SK-N-SH treated with all-trans-retinoic acid at 6 μM for 48 hours (cell line): ENCODE measurements at regions not wholly inside any gene's neighbourhood (a gene's known extent, or its start where the extent isn't known, plus 50 kb on each side); places are given as distances from the start of the nearest gene placed in this dataset.
A peak's percentile ranks its signal among the peaks of the same experiment; 100 is the strongest.

ENCODE experiments used
- ATAC-seq: fragments of 200-7000 bp; cut with Tn5 transposase; 3 replicates; pipeline ENCODE4 v1.9.1; 2020; ENCODE audit warnings: mild to moderate bottlenecking, moderate library complexity
- ARNTL ChIP-seq: fragments of 450-650 bp; formaldehyde crosslinking; IDR thresholded peaks from 2 replicates; pipeline ENCODE4 v1.5.0; 2020; ENCODE audit warnings: low read depth, mild to moderate bottlenecking, moderate library complexity, borderline replicate concordance
- BACH2 ChIP-seq: fragments of 250-450 bp; sonication (Bioruptor Pico); IDR thresholded peaks from 2 replicates; pipeline ENCODE4 v1.9.0; 2021; ENCODE audit warnings: mild to moderate bottlenecking, borderline replicate concordance
- CREB5 ChIP-seq: fragments of 250-450 bp; sonication (Bioruptor Pico); IDR thresholded peaks from 2 replicates; pipeline ENCODE4 v1.5.1; 2020; ENCODE audit warnings: low read depth, mild to moderate bottlenecking, moderate library complexity
- CSDC2 ChIP-seq: fragments of 250-450 bp; sonication (Bioruptor Pico); IDR thresholded peaks from 2 replicates; pipeline ENCODE4 v1.5.0; 2020; ENCODE audit warnings: mild to moderate bottlenecking, moderate library complexity
- ESRRG ChIP-seq: fragments of 250-450 bp; sonication (Bioruptor Pico); IDR thresholded peaks from 2 replicates; pipeline ENCODE4 v1.6.1; 2021; ENCODE audit warnings: mild to moderate bottlenecking
- GLIS3 ChIP-seq: fragments of 250-450 bp; sonication (Bioruptor Pico); IDR thresholded peaks from 2 replicates; pipeline ENCODE4 v1.5.0; 2020; ENCODE audit warnings: mild to moderate bottlenecking, moderate library complexity
- ISL1 ChIP-seq: fragments of 250-450 bp; sonication (Bioruptor Pico); IDR thresholded peaks from 2 replicates; pipeline ENCODE4 v2.1.2; 2022; ENCODE audit warnings: mild to moderate bottlenecking, moderate library complexity
- OSR1 ChIP-seq: fragments of 250-450 bp; sonication (Bioruptor Pico); IDR thresholded peaks from 2 replicates; pipeline ENCODE4 v1.8.0; 2022; ENCODE audit warnings: moderate library complexity, mild to moderate bottlenecking, inconsistent platforms
- PPARA ChIP-seq: fragments of 250-450 bp; sonication (Bioruptor Pico); IDR thresholded peaks from 2 replicates; pipeline ENCODE4 v1.5.0; 2020; ENCODE audit warnings: mild to moderate bottlenecking, borderline replicate concordance
- RARB ChIP-seq: fragments of 250-450 bp; sonication (Bioruptor Pico); IDR thresholded peaks from 2 replicates; pipeline ENCODE4 v1.8.0; 2021; ENCODE audit warnings: mild to moderate bottlenecking, moderate library complexity
- SNAI2 ChIP-seq: fragments of 250-450 bp; sonication (Bioruptor Pico); IDR thresholded peaks from 2 replicates; pipeline ENCODE4 v1.5.0; 2020; ENCODE audit warnings: mild to moderate bottlenecking, moderate library complexity
- TCF4 ChIP-seq: fragments of 250-450 bp; sonication (Bioruptor Pico); IDR thresholded peaks from 2 replicates; pipeline ENCODE4 v1.8.0; 2021; ENCODE audit warnings: mild to moderate bottlenecking, moderate library complexity, borderline replicate concordance
- TOX ChIP-seq: fragments of 250-450 bp; sonication (Bioruptor Pico); IDR thresholded peaks from 2 replicates; pipeline ENCODE4 v1.8.0; 2021; ENCODE audit warnings: mild to moderate bottlenecking, moderate library complexity, borderline replicate concordance
- TSHZ2 ChIP-seq: fragments of 250-450 bp; sonication (Bioruptor Pico); IDR thresholded peaks from 2 replicates; pipeline ENCODE4 v1.5.0; 2020; ENCODE audit warnings: mild to moderate bottlenecking, moderate library complexity
- ZC3H10 ChIP-seq: fragments of 250-450 bp; sonication (Bioruptor Pico); IDR thresholded peaks from 2 replicates; pipeline ENCODE4 v1.5.1; 2021; ENCODE audit warnings: mild to moderate bottlenecking, moderate library complexity
- ZFP3 ChIP-seq: fragments of 250-450 bp; sonication (Bioruptor Pico); IDR thresholded peaks from 2 replicates; pipeline ENCODE4 v1.5.0; 2020; ENCODE audit warnings: mild to moderate bottlenecking, moderate library complexity
- ZNF565 ChIP-seq: fragments of 450-650 bp; formaldehyde crosslinking; conservative IDR thresholded peaks from 2 replicates; pipeline ENCODE4 v1.5.0; 2020; ENCODE audit warnings: low read depth, mild to moderate bottlenecking, moderate library complexity
- ZNF70 ChIP-seq: fragments of 450-650 bp; formaldehyde crosslinking; IDR thresholded peaks from 2 replicates; pipeline ENCODE4 v1.5.0; 2020; ENCODE audit warnings: mild to moderate bottlenecking, moderate library complexity
- ZNF8 ChIP-seq: fragments of 450-650 bp; formaldehyde crosslinking; IDR thresholded peaks from 2 replicates; pipeline ENCODE4 v1.5.0; 2020; ENCODE audit warnings: mild to moderate bottlenecking, moderate library complexity
- TF ChIP-seq, protein P1 (sequence below): fragments of 250-450 bp; sonication (Bioruptor Pico); IDR thresholded peaks from 2 replicates; pipeline ENCODE4 v1.8.0; 2021; ENCODE audit warnings: low read depth, mild to moderate bottlenecking, moderate library complexity, borderline replicate concordance
- TF ChIP-seq, protein P2 (sequence below): fragments of 250-450 bp; sonication (Bioruptor Pico); IDR thresholded peaks from 2 replicates; pipeline ENCODE4 v1.5.1; 2021; ENCODE audit warnings: mild to moderate bottlenecking, moderate library complexity

DNA sequence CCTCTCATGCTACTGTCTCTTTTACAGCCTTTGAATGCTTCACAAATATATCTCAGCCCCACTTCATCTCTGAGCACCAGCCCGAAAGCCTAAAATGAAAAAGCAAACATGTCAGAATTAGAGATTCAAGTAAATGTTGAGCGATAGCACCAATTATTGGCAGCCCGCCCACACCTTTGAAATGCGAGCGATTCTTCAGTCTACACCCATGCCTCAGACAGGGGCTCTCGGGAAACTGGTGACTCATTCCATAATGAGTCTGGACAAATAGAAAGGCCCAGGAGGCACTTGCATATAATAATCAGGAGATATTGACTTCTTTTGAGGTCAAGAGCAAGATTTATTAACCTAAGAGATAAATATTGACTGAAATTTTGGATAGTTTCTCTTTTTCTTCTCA lies 487.3 kb upstream of the PTBP2 start:
- 0 out of 2 replicates have a peak, but pooled peaks have one; percentile 40 for TF ChIP-seq ZNF70 (CRISPR knock-in tag)
- no peak for TF ChIP-seq CREB5 (CRISPR knock-in tag)
- no peak for ATAC-seq

- ATAC-seq, result peak; percentile 78
- no peak for TF ChIP-seq GLIS3
- TF ChIP-seq TOX, result no peak
- no peak for TF ChIP-seq ZC3H10 (CRISPR knock-in tag)
- no peak for TF ChIP-seq CREB5 (CRISPR knock-in tag)
- TF ChIP-seq ZNF8 (CRISPR knock-in tag), result no peak
- no peak for TF ChIP-seq ZNF565 (CRISPR knock-in tag)
- no peak for TF ChIP-seq TCF4
- no peak for TF ChIP-seq ISL1 (CRISPR knock-in tag)
- TF ChIP-seq BACH2, result no peak
- no peak for TF ChIP-seq ESRRG (CRISPR knock-in tag)
- no peak for TF ChIP-seq CSDC2 (CRISPR knock-in tag)
- no peak for TF ChIP-seq ARNTL (CRISPR knock-in tag)
These were observed 485.3 kb upstream of the PTBP2 start for GRCh38 chr1:96236156-96236739.

DNA sequence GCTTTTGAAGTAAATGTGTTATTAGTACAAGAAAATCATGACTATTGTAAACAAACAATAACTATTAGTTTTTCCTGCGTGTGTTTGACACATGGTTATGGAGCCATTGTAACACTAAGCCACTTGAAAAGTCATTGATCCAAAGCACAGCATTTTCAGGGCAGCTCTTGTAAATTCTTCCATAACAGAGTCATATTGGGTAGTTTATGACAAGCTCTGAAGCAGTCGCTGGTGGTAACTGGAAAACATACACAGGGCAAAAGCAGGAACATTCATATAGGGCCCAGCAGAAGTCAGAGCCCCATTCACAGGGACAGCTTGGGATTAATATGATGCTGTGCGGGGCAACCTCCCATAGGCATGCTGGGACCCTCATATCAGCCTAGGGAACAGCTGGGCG lies 483.2 kb upstream of the PTBP2 start:
- ATAC-seq, result no peak
- TF ChIP-seq ZNF565 (CRISPR knock-in tag) (no peak), GLIS3 (no peak)

- TF ChIP-seq ZC3H10 (CRISPR knock-in tag) (no peak), PPARA (CRISPR knock-in tag) (no peak)
- ATAC-seq, result no peak
These were observed 481.1 kb upstream of the PTBP2 start for GRCh38 chr1:96240438-96240837.

DNA sequence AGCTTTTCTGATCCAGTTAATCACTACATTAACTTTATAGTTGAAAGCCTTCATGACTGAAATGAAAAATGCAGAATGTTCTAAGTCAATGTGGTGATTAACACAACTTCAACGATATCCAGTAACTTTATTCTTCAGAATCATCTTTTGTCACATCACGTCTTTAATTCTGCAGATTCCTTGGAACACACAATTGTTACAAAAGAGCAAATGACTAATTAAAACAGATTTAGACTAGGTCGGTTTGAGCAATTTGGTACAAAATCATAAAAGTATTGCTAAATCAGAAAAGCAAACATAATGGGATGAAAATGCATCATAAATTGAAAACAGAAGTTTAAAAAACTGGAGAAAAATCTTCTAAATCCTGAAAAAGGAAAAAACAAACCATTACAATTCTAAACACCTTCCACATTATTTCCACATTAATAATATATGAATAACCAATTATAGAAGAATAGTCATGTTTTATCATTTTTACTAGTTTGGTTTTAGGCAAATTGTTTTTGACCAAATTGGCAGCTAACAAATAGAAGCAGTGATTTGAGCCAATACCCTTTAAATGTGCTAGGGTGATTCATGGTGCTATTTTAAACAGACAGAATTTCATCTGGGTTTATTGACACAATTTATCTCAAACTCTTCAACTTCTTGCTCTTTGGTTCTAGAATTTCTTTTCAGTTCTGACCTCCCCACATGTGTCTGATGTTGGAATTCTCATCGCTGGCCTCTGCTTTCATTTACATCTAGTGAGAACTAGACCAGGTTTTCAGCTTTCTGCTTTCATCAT lies 468.1 kb upstream of the PTBP2 start:
- no peak for ATAC-seq
- TF ChIP-seq, protein P1, sequence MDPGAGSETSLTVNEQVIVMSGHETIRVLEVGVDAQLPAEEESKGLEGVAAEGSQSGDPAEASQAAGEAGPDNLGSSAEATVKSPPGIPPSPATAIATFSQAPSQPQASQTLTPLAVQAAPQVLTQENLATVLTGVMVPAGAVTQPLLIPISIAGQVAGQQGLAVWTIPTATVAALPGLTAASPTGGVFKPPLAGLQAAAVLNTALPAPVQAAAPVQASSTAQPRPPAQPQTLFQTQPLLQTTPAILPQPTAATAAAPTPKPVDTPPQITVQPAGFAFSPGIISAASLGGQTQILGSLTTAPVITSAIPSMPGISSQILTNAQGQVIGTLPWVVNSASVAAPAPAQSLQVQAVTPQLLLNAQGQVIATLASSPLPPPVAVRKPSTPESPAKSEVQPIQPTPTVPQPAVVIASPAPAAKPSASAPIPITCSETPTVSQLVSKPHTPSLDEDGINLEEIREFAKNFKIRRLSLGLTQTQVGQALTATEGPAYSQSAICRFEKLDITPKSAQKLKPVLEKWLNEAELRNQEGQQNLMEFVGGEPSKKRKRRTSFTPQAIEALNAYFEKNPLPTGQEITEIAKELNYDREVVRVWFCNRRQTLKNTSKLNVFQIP (CRISPR knock-in tag), result no peak
- TF ChIP-seq ARNTL (CRISPR knock-in tag) (no peak), RARB (no peak), ZNF565 (CRISPR knock-in tag) (no peak), ZNF8 (CRISPR knock-in tag) (no peak), ESRRG (CRISPR knock-in tag) (no peak), CSDC2 (CRISPR knock-in tag) (no peak), TCF4 (no peak), ZNF70 (CRISPR knock-in tag) (no peak), ZFP3 (no peak), CREB5 (CRISPR knock-in tag) (no peak), GLIS3 (no peak), TSHZ2 (CRISPR knock-in tag) (no peak), ZC3H10 (CRISPR knock-in tag) (no peak), BACH2 (no peak), OSR1 (no peak), SNAI2 (CRISPR knock-in tag) (no peak), TOX (no peak)
- TF ChIP-seq, protein P2, sequence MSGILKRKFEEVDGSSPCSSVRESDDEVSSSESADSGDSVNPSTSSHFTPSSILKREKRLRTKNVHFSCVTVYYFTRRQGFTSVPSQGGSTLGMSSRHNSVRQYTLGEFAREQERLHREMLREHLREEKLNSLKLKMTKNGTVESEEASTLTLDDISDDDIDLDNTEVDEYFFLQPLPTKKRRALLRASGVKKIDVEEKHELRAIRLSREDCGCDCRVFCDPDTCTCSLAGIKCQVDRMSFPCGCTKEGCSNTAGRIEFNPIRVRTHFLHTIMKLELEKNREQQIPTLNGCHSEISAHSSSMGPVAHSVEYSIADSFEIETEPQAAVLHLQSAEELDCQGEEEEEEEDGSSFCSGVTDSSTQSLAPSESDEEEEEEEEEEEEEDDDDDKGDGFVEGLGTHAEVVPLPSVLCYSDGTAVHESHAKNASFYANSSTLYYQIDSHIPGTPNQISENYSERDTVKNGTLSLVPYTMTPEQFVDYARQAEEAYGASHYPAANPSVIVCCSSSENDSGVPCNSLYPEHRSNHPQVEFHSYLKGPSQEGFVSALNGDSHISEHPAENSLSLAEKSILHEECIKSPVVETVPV (CRISPR knock-in tag), result no peak
